ENCODE measurements at regions not wholly inside any gene's neighbourhood (a gene's known extent, or its start where the extent isn't known, plus 50 kb on each side); places are given as distances from the start of the nearest gene placed in this dataset.

- H3K79me2 ChIP-seq (ENCODE audit: control insufficient read depth, insufficient read depth, low read length) = no peaks in the 10 kb centered on the region
- CTCF ChIA-PET (ENCODE audit: low intra/inter-chr PET ratio) = no interaction called here
- H3K27ac ChIP-seq (ENCODE audit: extremely low read depth, low read depth, low read length) = no peak overlapping the region
- no peak for DNase-seq (ENCODE audit: extremely low read depth in 1 of 4, low spot score in 3 of 4)
- no peaks in the 10 kb centered on the region for H3K27me3 ChIP-seq (ENCODE audit: control insufficient read depth in 2 of 2, insufficient read depth in 2 of 2, low read length in 2 of 2)
- H3K9ac ChIP-seq (ENCODE audit: insufficient read depth in 1 of 2, low read depth in 2 of 2, low read length in 2 of 2) = no peak overlapping the region
- no peaks in the 10 kb centered on the region for H3K9me1 ChIP-seq (ENCODE audit: control insufficient read depth, insufficient read depth, low read length)
- in situ Hi-C loops (cut with MboI) = no loop called here
- no peak for FAIRE-seq
- H3K4me2 ChIP-seq (ENCODE audit: insufficient read depth, low read length) = no peak overlapping the region
- 0% methylated on average over 1 of the region's 1 CpG for WGBS (ENCODE audit: insufficient coverage, low coverage, missing lambda C conversion rate)
- intact Hi-C loops (cut with micrococcal nuclease) = no loop called here
- H3K4me1 ChIP-seq (replicated peaks in 1 of 2; ENCODE audit: control insufficient read depth in 2 of 2, insufficient read depth in 2 of 2, low read length in 2 of 2) = no peaks in the 10 kb centered on the region
- no TSS peak for BruUV-seq (replicated peaks)
- H2AFZ ChIP-seq (ENCODE audit: low read depth, low read length) = no peak overlapping the region
- H4K20me1 ChIP-seq (replicated peaks; ENCODE audit: control insufficient read depth, insufficient read depth, low read length) = no peaks in the 10 kb centered on the region
- no peaks in the 10 kb centered on the region for H3K36me3 ChIP-seq (ENCODE audit: control insufficient read depth, insufficient read depth, low read length)
- H3K9me3 ChIP-seq (replicated peaks; ENCODE audit: control insufficient read depth, insufficient read depth, low read depth, low read length) = no peaks in the 10 kb centered on the region
- H3K4me3 ChIP-seq = no peak overlapping the region
- no peak for ATAC-seq
- POLR2A ChIA-PET = no interaction called here
- TF ChIP-seq GTF2B (IDR thresholded peaks at IDR 0.05; ENCODE audit: extremely low read depth, insufficient read length) (no peak), GTF3C2 (IDR thresholded peaks at IDR 0.05; ENCODE audit: borderline replicate concordance, extremely low read depth, insufficient read length) (no peak), NFIC (IDR thresholded peaks at IDR 0.05) (no peak), ARID4B (CRISPR knock-in tag; IDR thresholded peaks at IDR 0.05) (no peak), MLX (CRISPR knock-in tag; conservative IDR thresholded peaks at IDR 0.05) (no peak), TFAM (CRISPR knock-in tag; conservative IDR thresholded peaks at IDR 0.05) (no peak), FOXO4 (CRISPR knock-in tag; IDR thresholded peaks at IDR 0.05) (no peak), HSF4 (CRISPR knock-in tag; IDR thresholded peaks at IDR 0.05; ENCODE audit: borderline replicate concordance) (no peak), TAF9B (IDR thresholded peaks at IDR 0.05; ENCODE audit: partially characterized antibody) (no peak), VEZF1 (CRISPR knock-in tag; IDR thresholded peaks at IDR 0.05) (no peak)
These were observed 120.2 kb downstream of the CD8B2 start for GRCh38 chr2:106607371-106607770.

All from K562 (cell line).